Parathyroid adenoma (tissue), 2 donors: ENCODE measurements at regions not wholly inside any gene's neighbourhood (a gene's known extent, or its start where the extent isn't known, plus 50 kb on each side); places are given as distances from the start of the nearest gene placed in this dataset.

Experiments
- H2AFZ ChIP-seq: fragments of 300-600 bp; sonication (generic); one replicate; pipeline ENCODE4 v1.7.0; 2017; ENCODE audit warnings: antibody characterized with exemption, mild to moderate bottlenecking
- H3K27ac ChIP-seq: fragments of 300-600 bp; sonication (generic); one replicate; pipeline ENCODE4 v1.7.0; 2017
- H3K27me3 ChIP-seq: fragments of 300-600 bp; sonication (generic); one replicate; pipeline ENCODE4 v1.7.0; 2017; ENCODE audit warnings: low read length; ENCODE audit not compliant: control insufficient read depth, insufficient read depth
- H3K36me3 ChIP-seq: fragments of 300-600 bp; sonication (generic); one replicate; pipeline ENCODE4 v1.7.0; 2017; ENCODE audit warnings: low read length; ENCODE audit not compliant: control insufficient read depth, insufficient read depth
- H3K4me1 ChIP-seq: fragments of 300-600 bp; sonication (generic); one replicate; pipeline ENCODE4 v1.7.0; 2017; ENCODE audit warnings: control low read depth
- H3K4me2 ChIP-seq: fragments of 300-600 bp; sonication (generic); one replicate; pipeline ENCODE4 v1.7.0; 2017; ENCODE audit warnings: low read length
- H3K4me3 ChIP-seq: fragments of 300-600 bp; sonication (generic); one replicate; pipeline ENCODE4 v1.7.0; 2017; ENCODE audit warnings: low read depth, low read length
- H3K79me2 ChIP-seq: fragments of 300-600 bp; sonication (generic); one replicate; pipeline ENCODE4 v1.7.0; 2017; ENCODE audit warnings: control low read depth
- H3K9ac ChIP-seq: fragments of 300-600 bp; sonication (generic); one replicate; pipeline ENCODE4 v1.7.0; 2017; ENCODE audit warnings: mild to moderate bottlenecking
- H3K9me3 ChIP-seq: fragments of 300-600 bp; sonication (generic); one replicate; pipeline ENCODE4 v1.7.0; 2017; ENCODE audit warnings: low read length; ENCODE audit not compliant: control insufficient read depth
- CTCF ChIP-seq: fragments of 300-600 bp; sonication (generic); IDR thresholded peaks from one replicate; pipeline ENCODE4 v1.7.0; 2017; ENCODE audit warnings: antibody characterized with exemption, mild to moderate bottlenecking
- donor health status: primary hyperparathyroidism.

DNA sequence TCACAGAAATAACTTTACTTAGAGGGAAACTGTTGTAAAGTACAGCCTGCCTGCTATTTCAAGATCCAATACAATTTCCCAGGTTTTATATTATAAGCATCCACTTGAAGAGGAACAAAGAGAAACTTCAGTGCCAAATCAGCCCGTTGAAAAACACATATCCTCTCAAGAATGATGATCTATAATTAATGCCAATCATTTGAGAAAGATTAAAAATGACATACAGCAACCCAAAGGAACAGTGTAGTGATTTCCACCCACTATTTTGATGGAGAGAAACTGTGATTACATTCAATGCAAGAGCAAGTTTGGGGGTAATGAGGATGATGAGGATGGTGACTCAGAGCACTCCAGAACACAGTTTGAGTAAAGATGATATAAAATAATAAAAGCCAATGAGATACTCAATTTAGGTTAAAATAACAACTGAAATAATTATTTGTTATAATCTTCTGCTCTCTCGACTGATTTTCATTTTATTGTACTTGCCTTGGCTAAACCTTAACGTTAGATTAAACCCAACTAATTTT, 715.5 kb downstream of the NCAM2 start:
- Histone ChIP-seq H3K27ac (no peak overlapping the region), H3K9ac (no peak overlapping the region)
- TF ChIP-seq CTCF, result no peak

GRCh38 chr21:21714426-21714825, 716.2 kb downstream of the NCAM2 start:
- H2AFZ ChIP-seq, result no peak overlapping the region
- H3K4me3 ChIP-seq, result no peak overlapping the region
- no peak for TF ChIP-seq CTCF
- no peak overlapping the region for H3K4me2 ChIP-seq
- H3K79me2 ChIP-seq, result no peaks in the 10 kb centered on the region
- no peaks in the 10 kb centered on the region for H3K9me3 ChIP-seq
- no peak overlapping the region for H3K9ac ChIP-seq
- H3K27me3 ChIP-seq, result no peaks in the 10 kb centered on the region
- H3K36me3 ChIP-seq, result no peaks in the 10 kb centered on the region
- H3K27ac ChIP-seq, result no peak overlapping the region
- H3K4me1 ChIP-seq, result no peaks in the 10 kb centered on the region

More for the DNA sequence above, 715.5 kb downstream of the NCAM2 start:
- H3K27me3 ChIP-seq, result no peaks in the 10 kb centered on the region
- no peaks in the 10 kb centered on the region for H3K79me2 ChIP-seq
- no peak overlapping the region for H3K4me2 ChIP-seq
- H3K9me3 ChIP-seq, result no peaks in the 10 kb centered on the region
- H3K36me3 ChIP-seq, result no peaks in the 10 kb centered on the region
- no peak overlapping the region for H2AFZ ChIP-seq
- no peak overlapping the region for H3K4me3 ChIP-seq
- H3K4me1 ChIP-seq, result no peaks in the 10 kb centered on the region

DNA sequence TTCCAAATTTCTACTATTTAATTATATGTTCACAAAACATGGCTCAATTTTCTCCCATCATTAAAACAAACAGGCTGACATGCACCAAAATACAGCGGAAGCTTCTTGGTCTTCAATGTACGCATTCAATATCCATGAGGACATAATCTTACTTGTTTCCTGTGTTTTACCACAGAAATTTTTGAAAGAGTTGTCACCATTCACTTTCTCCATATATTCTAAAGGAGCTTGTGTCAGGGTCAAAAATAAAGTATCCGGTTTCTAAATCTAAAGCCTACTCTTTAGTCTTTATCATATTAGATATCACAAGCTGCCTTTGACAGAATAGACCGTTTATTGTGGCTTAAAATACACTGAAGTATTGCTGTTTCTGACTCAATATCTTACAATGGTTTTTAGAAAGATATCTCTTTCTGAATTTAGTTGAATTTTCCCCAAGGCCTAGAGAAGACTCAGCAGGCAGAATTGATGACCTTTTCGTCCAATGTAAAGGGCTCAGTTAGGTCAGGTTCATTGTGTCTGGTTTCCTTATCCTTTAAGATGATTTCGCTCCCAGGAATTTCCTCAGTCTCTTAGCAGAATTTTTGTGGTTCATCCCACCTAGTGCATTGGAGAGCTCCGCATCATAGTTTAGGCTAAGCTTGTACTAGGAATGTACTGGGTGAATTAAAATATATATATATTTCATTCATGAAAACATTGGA, 717.2 kb downstream of the NCAM2 start:
- no peaks in the 10 kb centered on the region for H3K79me2 ChIP-seq
- H3K9ac ChIP-seq, result no peak overlapping the region
- H3K4me3 ChIP-seq, result no peak overlapping the region
- no peak overlapping the region for H3K27ac ChIP-seq
- H3K36me3 ChIP-seq, result no peaks in the 10 kb centered on the region
- H3K9me3 ChIP-seq, result no peaks in the 10 kb centered on the region
- no peaks in the 10 kb centered on the region for H3K27me3 ChIP-seq
- no peak overlapping the region for H3K4me2 ChIP-seq
- H3K4me1 ChIP-seq, result no peaks in the 10 kb centered on the region
- no peak for TF ChIP-seq CTCF
- H2AFZ ChIP-seq, result no peak overlapping the region

DNA sequence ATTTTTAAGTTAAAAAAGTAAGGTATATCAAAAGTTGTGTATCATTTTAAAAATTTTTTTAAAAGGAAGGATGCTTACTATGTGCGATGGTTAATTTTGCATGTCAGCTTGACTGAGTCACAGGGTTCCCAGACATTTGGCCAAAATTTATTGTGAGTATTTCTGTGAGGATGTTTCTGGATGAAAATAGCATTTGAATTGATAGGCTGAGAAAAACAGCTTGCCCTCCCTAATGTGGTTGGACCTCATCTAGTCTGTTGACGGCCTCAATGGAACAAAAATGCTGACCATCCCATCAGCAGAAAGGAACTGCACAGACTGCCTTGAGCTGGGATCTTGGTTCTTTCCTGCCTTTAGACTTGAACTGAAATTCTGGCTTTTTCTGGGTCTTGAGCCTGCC, 724.5 kb downstream of the NCAM2 start:
- no peak overlapping the region for H3K27ac ChIP-seq
- no peaks in the 10 kb centered on the region for H3K36me3 ChIP-seq
- TF ChIP-seq CTCF, result no peak
- no peak overlapping the region for H3K9ac ChIP-seq
- no peak overlapping the region for H2AFZ ChIP-seq
- H3K79me2 ChIP-seq, result no peaks in the 10 kb centered on the region
- no peak overlapping the region for H3K4me2 ChIP-seq
- H3K4me1 ChIP-seq, result no peaks in the 10 kb centered on the region
- H3K27me3 ChIP-seq, result no peaks in the 10 kb centered on the region
- no peaks in the 10 kb centered on the region for H3K9me3 ChIP-seq
- H3K4me3 ChIP-seq, result no peak overlapping the region

- no peak overlapping the region for H3K27ac ChIP-seq
- H3K9me3 ChIP-seq, result no peaks in the 10 kb centered on the region
- no peak for TF ChIP-seq CTCF
- no peaks in the 10 kb centered on the region for H3K4me1 ChIP-seq
- no peak overlapping the region for H2AFZ ChIP-seq
- H3K36me3 ChIP-seq, result no peaks in the 10 kb centered on the region
- H3K27me3 ChIP-seq, result no peaks in the 10 kb centered on the region
- H3K4me2 ChIP-seq, result no peak overlapping the region
- H3K4me3 ChIP-seq, result no peak overlapping the region
- H3K79me2 ChIP-seq, result no peaks in the 10 kb centered on the region
- H3K9ac ChIP-seq, result no peak overlapping the region
These were observed 732.3 kb downstream of the NCAM2 start for GRCh38 chr21:21730512-21730911.
